ENCODE measurements at regions not wholly inside any gene's neighbourhood (a gene's known extent, or its start where the extent isn't known, plus 50 kb on each side); places are given as distances from the start of the nearest gene placed in this dataset.

DNA sequence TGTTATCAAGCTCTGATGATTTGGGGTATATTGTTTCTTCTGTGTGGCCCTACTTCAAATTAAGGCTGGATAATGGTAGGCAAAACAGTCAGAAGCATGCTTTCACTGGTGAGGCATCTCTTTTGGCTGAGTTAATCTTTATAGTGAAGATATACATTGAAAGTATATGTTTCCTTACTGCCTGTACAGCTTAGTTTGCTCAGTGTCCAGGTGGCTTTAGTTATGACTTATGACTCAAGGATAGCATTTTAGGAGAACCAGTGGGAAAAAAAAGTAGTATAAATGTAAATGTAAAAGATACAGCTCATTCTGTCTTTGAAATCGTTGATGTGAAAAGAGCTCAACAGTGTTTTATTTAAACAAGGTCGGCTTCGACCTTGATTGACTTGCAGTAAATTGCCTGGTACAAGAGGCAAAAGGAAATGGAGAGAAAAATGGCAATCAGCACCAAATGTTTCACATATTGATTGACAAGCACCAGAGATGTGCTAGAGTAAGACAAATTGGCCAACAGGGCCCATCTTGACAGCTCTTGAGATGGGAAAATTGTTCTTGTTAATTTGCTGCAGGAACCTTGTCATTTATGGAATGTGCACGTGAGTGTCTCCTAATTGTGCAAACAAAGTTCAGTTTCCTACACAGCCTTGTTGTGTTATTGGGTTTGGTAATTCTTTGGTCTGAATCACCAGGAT, 447.4 kb upstream of the WWC1 start:
- Histone ChIP-seq H3K4me3 (no peak overlapping the region), H3K27me3 (no peaks in the 10 kb centered on the region), H3K9me3 (no peaks in the 10 kb centered on the region), H3K4me1 (no peaks in the 10 kb centered on the region), H3K36me3 (no peaks in the 10 kb centered on the region), H3K27ac (no peak overlapping the region)
- ATAC-seq = no peak
- TF ChIP-seq, protein P1, sequence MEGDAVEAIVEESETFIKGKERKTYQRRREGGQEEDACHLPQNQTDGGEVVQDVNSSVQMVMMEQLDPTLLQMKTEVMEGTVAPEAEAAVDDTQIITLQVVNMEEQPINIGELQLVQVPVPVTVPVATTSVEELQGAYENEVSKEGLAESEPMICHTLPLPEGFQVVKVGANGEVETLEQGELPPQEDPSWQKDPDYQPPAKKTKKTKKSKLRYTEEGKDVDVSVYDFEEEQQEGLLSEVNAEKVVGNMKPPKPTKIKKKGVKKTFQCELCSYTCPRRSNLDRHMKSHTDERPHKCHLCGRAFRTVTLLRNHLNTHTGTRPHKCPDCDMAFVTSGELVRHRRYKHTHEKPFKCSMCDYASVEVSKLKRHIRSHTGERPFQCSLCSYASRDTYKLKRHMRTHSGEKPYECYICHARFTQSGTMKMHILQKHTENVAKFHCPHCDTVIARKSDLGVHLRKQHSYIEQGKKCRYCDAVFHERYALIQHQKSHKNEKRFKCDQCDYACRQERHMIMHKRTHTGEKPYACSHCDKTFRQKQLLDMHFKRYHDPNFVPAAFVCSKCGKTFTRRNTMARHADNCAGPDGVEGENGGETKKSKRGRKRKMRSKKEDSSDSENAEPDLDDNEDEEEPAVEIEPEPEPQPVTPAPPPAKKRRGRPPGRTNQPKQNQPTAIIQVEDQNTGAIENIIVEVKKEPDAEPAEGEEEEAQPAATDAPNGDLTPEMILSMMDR (IDR thresholded peaks at IDR 0.05) = no peak
- no peak for DNase-seq
- intact Hi-C loops (cut with DNase I) = no loop called here

DNA sequence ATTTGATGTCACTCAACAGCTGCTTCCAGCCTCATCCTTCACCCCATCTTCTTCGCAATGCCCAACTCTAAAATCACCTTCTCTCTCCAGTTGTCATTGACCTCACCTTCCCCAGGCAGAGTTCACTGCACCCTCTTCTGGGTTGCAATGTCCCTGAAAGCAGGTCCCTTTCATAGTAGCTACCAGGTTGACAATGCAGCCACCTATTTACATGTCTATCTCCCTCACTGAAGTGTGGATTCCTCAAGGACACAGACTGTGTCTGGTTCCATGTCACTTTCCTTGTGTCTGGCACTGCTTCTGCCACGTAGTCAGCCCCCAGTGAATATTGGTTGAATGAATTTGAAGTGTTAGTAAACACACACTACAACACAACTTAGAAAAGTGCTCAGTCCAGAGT, 445.5 kb upstream of the WWC1 start:
- intact Hi-C loops (cut with DNase I) = no loop called here
- Histone ChIP-seq H3K9me3 (no peaks in the 10 kb centered on the region), H3K27ac (no peak overlapping the region), H3K4me1 (no peaks in the 10 kb centered on the region), H3K27me3 (no peaks in the 10 kb centered on the region), H3K36me3 (no peaks in the 10 kb centered on the region), H3K4me3 (no peak overlapping the region)
- ATAC-seq (no peak), DNase-seq (no peak)
- TF ChIP-seq, protein P1 (IDR thresholded peaks at IDR 0.05) = no peak

DNA sequence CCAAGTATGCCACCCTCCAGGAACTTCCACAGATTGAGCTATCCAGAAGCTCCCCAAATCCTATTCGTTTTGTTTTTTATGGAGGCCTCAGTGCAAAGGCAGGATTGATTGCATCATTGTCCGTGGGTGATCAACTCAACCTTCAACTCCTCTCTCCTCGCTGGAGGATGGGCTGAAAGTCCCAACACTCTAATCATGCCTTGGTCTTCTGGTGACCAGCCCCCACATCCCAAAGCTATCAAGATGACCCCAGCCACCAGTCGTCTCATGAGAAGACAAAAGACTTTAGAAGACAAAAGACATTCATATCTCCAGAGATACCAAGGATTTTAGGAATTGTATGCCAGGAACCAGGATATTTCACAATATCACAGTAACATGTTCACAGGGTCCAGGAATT, 441.6 kb upstream of the WWC1 start:
- Histone ChIP-seq H3K9me3 (no peaks in the 10 kb centered on the region), H3K27me3 (no peaks in the 10 kb centered on the region), H3K4me3 (no peak overlapping the region), H3K4me1 (no peaks in the 10 kb centered on the region), H3K36me3 (no peaks in the 10 kb centered on the region), H3K27ac (no peak overlapping the region)
- intact Hi-C loops (cut with DNase I) = no loop called here
- ATAC-seq (no peak), DNase-seq (no peak)
- TF ChIP-seq, protein P1 (IDR thresholded peaks at IDR 0.05) = no peak

DNA sequence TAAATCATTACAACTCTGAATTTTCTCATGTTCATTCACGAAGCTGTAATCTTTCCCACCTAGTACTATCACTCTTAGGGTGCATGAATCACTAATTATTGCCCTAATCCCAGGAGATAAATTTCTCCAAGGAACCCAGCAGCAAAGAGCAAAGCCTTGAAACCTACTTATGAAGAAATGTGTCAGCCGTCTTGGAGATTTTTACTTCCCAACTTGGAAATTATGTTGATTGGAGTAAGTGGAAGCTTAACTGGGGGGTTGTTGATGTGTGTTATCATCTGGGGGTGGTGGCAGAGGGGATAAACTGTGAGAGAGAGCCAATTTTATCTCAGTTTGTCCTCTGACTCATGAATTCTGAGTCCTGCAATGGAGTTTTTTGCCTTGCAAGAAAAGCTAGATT, 440.5 kb upstream of the WWC1 start:
- H3K27ac ChIP-seq = no peak overlapping the region
- intact Hi-C loops (cut with DNase I) = no loop called here

DNA sequence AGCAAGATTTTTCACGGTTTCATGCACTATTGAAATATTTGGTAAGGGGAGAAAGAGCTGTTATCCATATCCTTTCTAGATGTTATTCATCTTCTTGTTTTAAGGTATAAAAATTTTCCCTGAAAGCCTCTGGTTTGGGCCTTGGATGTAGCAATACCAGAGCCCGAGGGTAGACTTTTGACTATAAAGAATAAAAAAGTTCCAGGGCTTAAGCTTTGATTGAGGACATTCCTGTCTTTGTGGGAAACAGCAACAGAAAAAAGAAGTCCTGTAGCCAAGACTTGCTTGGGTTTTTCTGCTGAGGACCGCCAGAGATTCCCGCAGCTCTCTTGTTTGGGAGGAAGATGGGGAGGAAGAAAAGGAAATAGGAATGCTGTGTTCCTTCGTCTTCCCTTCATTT, 440.0 kb upstream of the WWC1 start:
- Histone ChIP-seq H3K36me3 (no peaks in the 10 kb centered on the region), H3K4me1 (no peaks in the 10 kb centered on the region), H3K27me3 (no peaks in the 10 kb centered on the region), H3K4me3 (no peak overlapping the region), H3K27ac (no peak overlapping the region), H3K9me3 (no peaks in the 10 kb centered on the region)
- no peak for ATAC-seq
- DNase-seq = no peak
- intact Hi-C loops (cut with DNase I) = no loop called here
- TF ChIP-seq, protein P1 (IDR thresholded peaks at IDR 0.05) = no peak

More for the DNA sequence above, 440.5 kb upstream of the WWC1 start:
- Histone ChIP-seq H3K36me3 (no peaks in the 10 kb centered on the region), H3K4me3 (no peak overlapping the region), H3K9me3 (no peaks in the 10 kb centered on the region), H3K4me1 (no peaks in the 10 kb centered on the region), H3K27me3 (no peaks in the 10 kb centered on the region)
- TF ChIP-seq, protein P1 (IDR thresholded peaks at IDR 0.05) = no peak
- DNase-seq (no peak), ATAC-seq (no peak)

DNA sequence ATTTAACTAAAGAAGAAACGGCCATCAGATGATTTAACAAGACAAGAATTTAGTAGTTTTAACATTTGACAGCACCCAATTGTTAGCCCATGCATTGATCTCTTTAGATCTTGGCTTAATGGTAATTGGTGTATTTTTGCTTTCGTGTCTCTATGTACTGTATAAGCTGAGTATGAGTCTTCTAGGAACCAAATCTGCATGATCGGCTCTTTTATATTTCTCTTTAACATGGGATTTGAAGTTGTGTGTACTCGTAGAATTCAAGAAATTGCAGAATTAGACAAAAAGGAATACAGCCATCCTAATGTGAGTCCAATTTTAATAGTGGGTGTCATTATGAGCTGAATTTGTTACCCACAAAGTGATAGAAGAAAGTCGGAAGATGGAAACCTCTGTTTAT, 438.9 kb upstream of the WWC1 start:
- Histone ChIP-seq H3K36me3 (no peaks in the 10 kb centered on the region), H3K27ac (no peak overlapping the region), H3K27me3 (no peaks in the 10 kb centered on the region), H3K9me3 (no peaks in the 10 kb centered on the region), H3K4me1 (no peaks in the 10 kb centered on the region), H3K4me3 (no peak overlapping the region)
- DNase-seq = no peak
- ATAC-seq = no peak
- TF ChIP-seq, protein P1 (IDR thresholded peaks at IDR 0.05) = no peak
- intact Hi-C loops (cut with DNase I) = no loop called here

Measured in upper lobe of right lung (tissue), 1 donor.